A549 (cell line): ENCODE measurements at regions not wholly inside any gene's neighbourhood (a gene's known extent, or its start where the extent isn't known, plus 50 kb on each side); places are given as distances from the start of the nearest gene placed in this dataset.

ENCODE experiments used
- ATAC-seq, 2 experiments: fragments of 200-7000 bp in 1 of 2; fragments of >200 bp in 1 of 2; cut with Nextera tagmentation in 1 of 2; cut with Tn5 transposase in 1 of 2; 3 replicates each; pipeline versions ENCODE4 v1.8.0 to v1.9.1; 2018 to 2020; ENCODE audit warnings: mild to moderate bottlenecking in 1 of 2, moderate library complexity in 1 of 2
- CTCF ChIA-PET: fragments of 300-600 bp; sonication (Branson Sonifier 250); formaldehyde crosslinking; extraction: SDS; loops from one replicate; lab custom pipeline; 2021; ENCODE audit warnings: antibody characterized with exemption, inconsistent platforms; lab: Yijun Ruan, JAX
- POLR2A ChIA-PET: fragments of 350-600 bp; formaldehyde crosslinking; extraction: SDS; loops from one replicate; lab custom pipeline; 2021; ENCODE audit warnings: antibody characterized with exemption, inconsistent platforms; lab: Yijun Ruan, JAX
- DNase-seq, 2 experiments: peaks; one replicate each; pipeline versions ENCODE4 v3.0.0 to v3.0.0-alpha.2; 2011 to 2016; ENCODE audit warnings: low read depth in 1 of 2, low spot score in 1 of 2
- FAIRE-seq: peaks from 2 replicates; lab custom pipeline; 2011; peaks lifted over from hg19 to GRCh38; lab: Jason Lieb, UNC
- H3K27ac ChIP-seq, 2 experiments: fragments of >200 bp; sonication (Bioruptor Twin); formaldehyde crosslinking; 3 replicates each; pipeline ENCODE4 v1.5.1; 2016 to 2017
- H3K4me1 ChIP-seq: fragments of >200 bp; sonication (Bioruptor Twin); formaldehyde crosslinking; 3 replicates; pipeline ENCODE4 v1.6.1; 2016
- H3K4me2 ChIP-seq: fragments of >200 bp; sonication (Bioruptor Twin); formaldehyde crosslinking; 3 replicates; pipeline ENCODE4 v1.6.1; 2016
- H3K4me3 ChIP-seq: fragments of >200 bp; sonication (Bioruptor Twin); formaldehyde crosslinking; 3 replicates; pipeline ENCODE4 v1.5.1; 2016
- H3K9me3 ChIP-seq: fragments of >200 bp; sonication (Bioruptor Twin); formaldehyde crosslinking; 3 replicates; pipeline ENCODE4 v1.6.1; 2016
- BHLHE40 ChIP-seq: IDR thresholded peaks from 2 replicates; pipeline ENCODE4 v1.6.1; 2012; ENCODE audit warnings: low read depth, low read length, inconsistent platforms
- EHMT2 ChIP-seq: fragments of 200-600 bp; sonication (generic); IDR thresholded peaks from 2 replicates; pipeline ENCODE4 v1.6.1; 2016; ENCODE audit warnings: antibody characterized with exemption, low read depth, mild to moderate bottlenecking, moderate library complexity
- ELK1 ChIP-seq: fragments of 150-350 bp; IDR thresholded peaks from 2 replicates; pipeline ENCODE4 v1.6.1; 2014; ENCODE audit warnings: low read depth, mild to moderate bottlenecking, low read length
- FOSL2 ChIP-seq, 2 experiments: fragments of 450-650 bp in 1 of 2; fragments of >200 bp in 1 of 2; sonication (Bioruptor Twin) in 1 of 2; formaldehyde crosslinking; IDR thresholded peaks; 2 replicates each; pipeline versions ENCODE4 v1.5.0 to v1.6.1; 2016 to 2020; ENCODE audit warnings: mild to moderate bottlenecking in 1 of 2, moderate library complexity in 1 of 2
- GATA3 ChIP-seq: IDR thresholded peaks from 2 replicates; pipeline ENCODE4 v1.6.1; 2012; ENCODE audit warnings: borderline replicate concordance
- HOXB13 ChIP-seq: fragments of 250-450 bp; sonication (Bioruptor Pico); IDR thresholded peaks from 2 replicates; pipeline ENCODE4 v1.5.0; 2020; ENCODE audit warnings: low read depth, mild to moderate bottlenecking, moderate library complexity
- MYC ChIP-seq: IDR thresholded peaks from 2 replicates; pipeline ENCODE4 v1.6.1; 2012; ENCODE audit warnings: mild to moderate bottlenecking, inconsistent platforms, low read length, improper control_type of control experiment, borderline replicate concordance
- RARB ChIP-seq: fragments of 250-450 bp; sonication (Bioruptor Pico); IDR thresholded peaks from 2 replicates; pipeline ENCODE4 v1.8.0; 2021; ENCODE audit warnings: mild to moderate bottlenecking, moderate library complexity
- RCOR1 ChIP-seq: fragments of 150-350 bp; IDR thresholded peaks from 2 replicates; pipeline ENCODE4 v1.6.1; 2014; ENCODE audit warnings: antibody characterized with exemption, low read length, low read depth
- REST ChIP-seq: fragments of 200-600 bp; sonication (generic); IDR thresholded peaks from 2 replicates; pipeline ENCODE4 v1.6.1; 2016; ENCODE audit warnings: antibody characterized with exemption, mild to moderate bottlenecking, moderate library complexity
- RFX5 ChIP-seq: fragments of 450-650 bp; IDR thresholded peaks from 2 replicates; pipeline ENCODE4 v1.7.1; 2014; ENCODE audit warnings: antibody characterized with exemption, mild to moderate bottlenecking, moderate library complexity
- RNF2 ChIP-seq: fragments of 200-600 bp; sonication (generic); IDR thresholded peaks from 2 replicates; pipeline ENCODE4 v1.6.1; 2016; ENCODE audit warnings: low read depth, mild to moderate bottlenecking, antibody characterized with exemption, moderate library complexity, borderline replicate concordance
- SMC3 ChIP-seq: fragments of >200 bp; sonication (Bioruptor Twin); formaldehyde crosslinking; IDR thresholded peaks from 3 replicates; pipeline ENCODE4 v1.6.1; 2018; ENCODE audit warnings: inconsistent platforms
- TP53 ChIP-seq: fragments of 250-450 bp; sonication (Bioruptor Pico); IDR thresholded peaks from 2 replicates; pipeline ENCODE4 v1.5.0; 2021; ENCODE audit warnings: mild to moderate bottlenecking, moderate library complexity
- USF2 ChIP-seq: fragments of 450-650 bp; IDR thresholded peaks from 2 replicates; pipeline ENCODE4 v1.6.1; 2014; ENCODE audit warnings: antibody characterized with exemption
- WGBS: methylation state at CpG from one replicate; pipeline ENCODE4 v1.1.6; 2017; ENCODE audit errors: missing lambda C conversion rate; 5-methylcytosine and 5-hydroxymethylcytosine counted together

GRCh38 chr2:19288291-19288690 lies 70.1 kb downstream of the OSR1 start (continued):
- no peak for TF ChIP-seq RFX5
- no peak for TF ChIP-seq RARB
- no peak for TF ChIP-seq MYC

GRCh38 chr2:19287324-19287723 lies 71.1 kb downstream of the OSR1 start:
- no peak for FAIRE-seq

GRCh38 chr2:19282305-19282704 lies 76.1 kb downstream of the OSR1 start:
- no peak overlapping the region for H3K27ac ChIP-seq
- H3K4me3 ChIP-seq: no peak overlapping the region
- ChIA-PET CTCF (interaction anchor here (1.3 kb wide), 1 partner anchor 16 kb away, joined by 4 read pairs; no protein-coding TSS in a partner anchor), POLR2A (no interaction called here)
- WGBS: 71% methylated on average over 4 of the region's 4 CpGs
- ATAC-seq (no peak), FAIRE-seq (no peak)
- no peak overlapping the region for H3K4me2 ChIP-seq
- H3K4me1 ChIP-seq: no peaks in the 10 kb centered on the region
- peaks cover 9% of the 10 kb centered on the region; the same call in 1 of the 3 replicates for H3K9me3 ChIP-seq
- TF ChIP-seq USF2 (no peak), ELK1 (no peak), FOSL2 (IDR thresholded peaks at IDR 0.05) (no peak), FOSL2 (CRISPR knock-in tag; IDR thresholded peaks at IDR 0.05) (no peak)
- TF ChIP-seq, all 56 proteins: peak for 0
- no peak for DNase-seq

More at GRCh38 chr2:19287324-19287723, 71.1 kb downstream of the OSR1 start:
- ChIA-PET POLR2A (no interaction called here), CTCF (no interaction called here)
- DNase-seq (no peak), ATAC-seq (no peak)
- H3K4me1 ChIP-seq: no peaks in the 10 kb centered on the region
- TF ChIP-seq REST (no peak), USF2 (no peak), SMC3 (no peak), TP53 (no peak), BHLHE40 (no peak), HOXB13 (CRISPR knock-in tag) (no peak), RNF2 (no peak), RCOR1 (no peak), GATA3 (no peak), EHMT2 (no peak)
- no peak overlapping the region for H3K4me3 ChIP-seq
- H3K9me3 ChIP-seq: no peaks in the 10 kb centered on the region
- no peak overlapping the region for H3K27ac ChIP-seq
- WGBS: 88% methylated on average over 1 of the region's 1 CpG
- no peak overlapping the region for H3K4me2 ChIP-seq
